ENCODE measurements at regions not wholly inside any gene's neighbourhood (a gene's known extent, or its start where the extent isn't known, plus 50 kb on each side); places are given as distances from the start of the nearest gene placed in this dataset.

DNA sequence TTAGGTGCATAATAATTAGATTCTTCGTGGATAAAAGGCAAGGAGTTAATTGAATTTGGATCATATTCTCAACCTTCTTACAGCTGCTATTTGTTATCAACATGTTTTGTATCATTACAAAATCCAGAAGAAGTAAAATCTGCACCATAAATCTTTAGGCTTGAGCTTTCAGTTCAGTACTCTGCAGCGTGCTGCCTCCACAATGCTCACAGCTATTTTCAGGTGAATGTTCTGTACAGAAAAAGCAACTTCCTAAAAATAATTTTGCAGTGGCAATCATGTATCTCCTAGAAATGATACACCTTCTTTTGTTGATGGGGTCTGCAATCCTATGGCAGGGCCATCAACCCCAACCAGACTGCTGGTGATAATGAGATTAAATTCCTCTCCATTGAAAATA lies 220.9 kb upstream of the CTNNB1 start:
- Mint-ChIP-seq H3K9me3 (ENCODE audit: unreplicated experiment) (no peaks in the 10 kb centered on the region), H3K36me3 (ENCODE audit: unreplicated experiment) (no peaks in the 10 kb centered on the region), H3K27me3 (ENCODE audit: unreplicated experiment) (no peaks in the 10 kb centered on the region), H3K27ac (ENCODE audit: unreplicated experiment) (no peak overlapping the region), H3K4me3 (ENCODE audit: unreplicated experiment) (no peak overlapping the region), H3K4me1 (ENCODE audit: low read depth, unreplicated experiment) (peaks cover 7% of the 10 kb centered on the region)
- DNase-seq, result no peak
- TF ChIP-seq CTCF (IDR thresholded peaks at IDR 0.05; ENCODE audit: partially characterized antibody, unreplicated experiment), result no peak

DNA sequence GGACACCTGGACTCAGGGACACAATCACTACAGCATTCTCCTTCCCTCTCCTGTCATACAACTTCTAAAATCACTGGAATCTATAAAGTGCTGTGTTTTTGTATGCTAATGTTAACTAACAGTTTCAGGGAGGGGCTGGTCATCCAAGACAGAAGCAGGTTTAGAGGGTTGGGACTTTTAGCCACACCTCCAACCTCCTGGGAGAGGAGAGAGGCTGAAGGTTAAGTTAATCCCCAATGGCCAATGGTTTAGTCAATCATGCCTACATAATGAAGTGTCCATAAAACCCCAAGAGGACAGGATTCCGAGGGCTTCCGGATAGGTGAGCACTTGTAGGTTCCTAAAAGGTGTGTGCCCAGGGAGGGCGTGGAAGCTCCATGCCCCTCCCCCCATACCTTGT lies 219.3 kb upstream of the CTNNB1 start:
- H3K4me1 Mint-ChIP-seq (ENCODE audit: low read depth, unreplicated experiment), result no peaks in the 10 kb centered on the region
- no peak for DNase-seq
- no peaks in the 10 kb centered on the region for H3K27me3 Mint-ChIP-seq (ENCODE audit: unreplicated experiment)
- H3K27ac Mint-ChIP-seq (ENCODE audit: unreplicated experiment), result no peak overlapping the region
- TF ChIP-seq CTCF (IDR thresholded peaks at IDR 0.05; ENCODE audit: partially characterized antibody, unreplicated experiment), result no peak
- H3K4me3 Mint-ChIP-seq (ENCODE audit: unreplicated experiment), result no peak overlapping the region
- H3K9me3 Mint-ChIP-seq (ENCODE audit: unreplicated experiment), result no peaks in the 10 kb centered on the region
- H3K36me3 Mint-ChIP-seq (ENCODE audit: unreplicated experiment), result no peaks in the 10 kb centered on the region

- H3K4me1 Mint-ChIP-seq (ENCODE audit: low read depth, unreplicated experiment), result no peaks in the 10 kb centered on the region
- DNase-seq, result no peak
Observed at GRCh38 chr3:40980467-40980866, 218.8 kb upstream of the CTNNB1 start.

GRCh38 chr3:40985195-40985594 lies 214.1 kb upstream of the CTNNB1 start:
- no peak for DNase-seq
- H3K27me3 Mint-ChIP-seq (ENCODE audit: unreplicated experiment), result peaks cover 1% of the 10 kb centered on the region
- H3K27ac Mint-ChIP-seq (ENCODE audit: unreplicated experiment), result no peak overlapping the region
- H3K4me1 Mint-ChIP-seq (ENCODE audit: low read depth, unreplicated experiment), result no peaks in the 10 kb centered on the region
- no peak overlapping the region for H3K4me3 Mint-ChIP-seq (ENCODE audit: unreplicated experiment)
- H3K36me3 Mint-ChIP-seq (ENCODE audit: unreplicated experiment), result no peaks in the 10 kb centered on the region
- no peak for TF ChIP-seq CTCF (IDR thresholded peaks at IDR 0.05; ENCODE audit: partially characterized antibody, unreplicated experiment)
- H3K9me3 Mint-ChIP-seq (ENCODE audit: unreplicated experiment), result no peaks in the 10 kb centered on the region

More at GRCh38 chr3:40980467-40980866, 218.8 kb upstream of the CTNNB1 start:
- no peak for TF ChIP-seq CTCF (IDR thresholded peaks at IDR 0.05; ENCODE audit: partially characterized antibody, unreplicated experiment)
- Mint-ChIP-seq H3K27ac (ENCODE audit: unreplicated experiment) (no peak overlapping the region), H3K9me3 (ENCODE audit: unreplicated experiment) (no peaks in the 10 kb centered on the region), H3K27me3 (ENCODE audit: unreplicated experiment) (no peaks in the 10 kb centered on the region), H3K36me3 (ENCODE audit: unreplicated experiment) (no peaks in the 10 kb centered on the region), H3K4me3 (ENCODE audit: unreplicated experiment) (no peak overlapping the region)

GRCh38 chr3:40988468-40988867 lies 210.8 kb upstream of the CTNNB1 start:
- Mint-ChIP-seq H3K9me3 (ENCODE audit: unreplicated experiment) (no peaks in the 10 kb centered on the region), H3K4me1 (ENCODE audit: low read depth, unreplicated experiment) (no peaks in the 10 kb centered on the region), H3K27ac (ENCODE audit: unreplicated experiment) (no peak overlapping the region), H3K36me3 (ENCODE audit: unreplicated experiment) (no peaks in the 10 kb centered on the region), H3K27me3 (ENCODE audit: unreplicated experiment) (peaks cover 1% of the 10 kb centered on the region), H3K4me3 (ENCODE audit: unreplicated experiment) (no peak overlapping the region)
- DNase-seq, result no peak
- TF ChIP-seq CTCF (IDR thresholded peaks at IDR 0.05; ENCODE audit: partially characterized antibody, unreplicated experiment), result no peak
